WTC11 (cell line): ENCODE measurements at regions not wholly inside any gene's neighbourhood (a gene's known extent, or its start where the extent isn't known, plus 50 kb on each side); places are given as distances from the start of the nearest gene placed in this dataset.

Experiments
- ATAC-seq: fragments of 200-7000 bp; cut with Tn5 transposase; 2 replicates; pipeline ENCODE4 v1.10.0; 2021; ENCODE audit warnings: mild to moderate bottlenecking, moderate library complexity
- CTCF ChIA-PET: fragments of 300-600 bp; sonication (Branson Sonifier 250); formaldehyde crosslinking; loops from one replicate; lab custom pipeline; 2021; ENCODE audit warnings: antibody characterized with exemption; lab: Charles Lee
- POLR2A ChIA-PET: fragments of 350-600 bp; sonication (Branson Sonifier 250); formaldehyde crosslinking; loops from one replicate; lab custom pipeline; 2021; ENCODE audit warnings: antibody characterized with exemption; lab: Charles Lee
- DNase-seq: peaks from one replicate; pipeline ENCODE4 v3.0.0; 2021; ENCODE audit warnings: low spot score
- H3K27ac Mint-ChIP-seq: 2 replicates; pipeline ENCODE4 v1.8.0; 2021; ENCODE audit warnings: mixed read lengths
- H3K27me3 Mint-ChIP-seq: 2 replicates; pipeline ENCODE4 v1.8.0; 2021; ENCODE audit warnings: low read depth, mild to moderate bottlenecking, moderate library complexity, mixed read lengths
- H3K36me3 Mint-ChIP-seq: 2 replicates; pipeline ENCODE4 v1.8.0; 2021; ENCODE audit warnings: mixed read lengths
- H3K4me1 Mint-ChIP-seq: 2 replicates; pipeline ENCODE4 v1.8.0; 2022; ENCODE audit warnings: mixed read lengths
- H3K4me3 Mint-ChIP-seq: 2 replicates; pipeline ENCODE4 v1.8.0; 2021; ENCODE audit warnings: mild to moderate bottlenecking, moderate library complexity, mixed read lengths
- H3K9me3 Mint-ChIP-seq: 2 replicates; pipeline ENCODE4 v1.8.0; 2021; ENCODE audit warnings: mixed read lengths
- CREB1 ChIP-seq: sonication (generic); formaldehyde crosslinking; IDR thresholded peaks from 2 replicates; pipeline ENCODE4 v1.8.0; 2023; ENCODE audit warnings: mild to moderate bottlenecking, missing genetic modification reagents
- FOXK1 ChIP-seq: sonication (generic); formaldehyde crosslinking; IDR thresholded peaks from 2 replicates; pipeline ENCODE4 v1.8.0; 2022; ENCODE audit warnings: mild to moderate bottlenecking, moderate library complexity, missing genetic modification reagents
- GRHL2 ChIP-seq: fragments of 250-450 bp; sonication (Bioruptor Pico); IDR thresholded peaks from 2 replicates; pipeline ENCODE4 v1.8.0; 2022; ENCODE audit warnings: mild to moderate bottlenecking, moderate library complexity; ENCODE audit not compliant: insufficient replicate concordance, severe bottlenecking
- GTF2I ChIP-seq: fragments of 250-450 bp; sonication (Bioruptor Pico); conservative IDR thresholded peaks from 2 replicates; pipeline ENCODE4 v1.4.0; 2021; ENCODE audit warnings: mild to moderate bottlenecking
- HMGA2 ChIP-seq: fragments of 250-450 bp; sonication (Bioruptor Pico); IDR thresholded peaks from 2 replicates; pipeline ENCODE4 v1.4.0; 2021; ENCODE audit warnings: mild to moderate bottlenecking, moderate library complexity
- JAZF1 ChIP-seq: fragments of 250-450 bp; sonication (Bioruptor Pico); IDR thresholded peaks from 2 replicates; pipeline ENCODE4 v1.9.0; 2021; ENCODE audit warnings: moderate library complexity, mild to moderate bottlenecking, inconsistent platforms
- MXD4 ChIP-seq: fragments of 250-450 bp; sonication (Bioruptor Pico); IDR thresholded peaks from 2 replicates; pipeline ENCODE4 v1.8.0; 2021; ENCODE audit warnings: mild to moderate bottlenecking, moderate library complexity, borderline replicate concordance
- NR1H2 ChIP-seq: sonication (generic); formaldehyde crosslinking; IDR thresholded peaks from 2 replicates; pipeline ENCODE4 v1.9.0; 2021; ENCODE audit warnings: mild to moderate bottlenecking, moderate library complexity, missing genetic modification reagents
- NR2C2 ChIP-seq: sonication (generic); formaldehyde crosslinking; IDR thresholded peaks from 2 replicates; pipeline ENCODE4 v1.8.0; 2022; ENCODE audit warnings: mild to moderate bottlenecking, missing genetic modification reagents
- OVOL2 ChIP-seq: fragments of 250-450 bp; sonication (Bioruptor Pico); IDR thresholded peaks from 2 replicates; pipeline ENCODE4 v1.9.0; 2021; ENCODE audit warnings: mild to moderate bottlenecking, borderline replicate concordance
- PRRX2 ChIP-seq: fragments of 250-450 bp; sonication (Bioruptor Pico); IDR thresholded peaks from 2 replicates; pipeline ENCODE4 v1.8.0; 2021; ENCODE audit warnings: mild to moderate bottlenecking
- SMAD4 ChIP-seq: sonication (generic); formaldehyde crosslinking; IDR thresholded peaks from 2 replicates; pipeline ENCODE4 v1.8.0; 2022; ENCODE audit warnings: mild to moderate bottlenecking, missing genetic modification reagents
- SP1 ChIP-seq: sonication (generic); formaldehyde crosslinking; conservative IDR thresholded peaks from 2 replicates; pipeline ENCODE4 v1.8.1; 2022; ENCODE audit warnings: missing genetic modification reagents
- ZNF121 ChIP-seq: sonication (generic); formaldehyde crosslinking; IDR thresholded peaks from 2 replicates; pipeline ENCODE4 v1.8.0; 2023; ENCODE audit warnings: missing genetic modification reagents
- ZNF138 ChIP-seq: sonication (generic); formaldehyde crosslinking; conservative IDR thresholded peaks from 2 replicates; pipeline ENCODE4 v1.8.1; 2022; ENCODE audit warnings: mild to moderate bottlenecking, moderate library complexity, missing genetic modification reagents
- ZNF232 ChIP-seq: sonication (generic); formaldehyde crosslinking; IDR thresholded peaks from 2 replicates; pipeline ENCODE4 v1.8.0; 2022; ENCODE audit warnings: mild to moderate bottlenecking, missing genetic modification reagents
- ZNF263 ChIP-seq: sonication (generic); formaldehyde crosslinking; IDR thresholded peaks from 2 replicates; pipeline ENCODE4 v1.8.1; 2022; ENCODE audit warnings: low read depth, mild to moderate bottlenecking, moderate library complexity, missing genetic modification reagents
- ZNF671 ChIP-seq: fragments of 250-450 bp; sonication (Bioruptor Pico); IDR thresholded peaks from 2 replicates; pipeline ENCODE4 v1.8.0; 2021; ENCODE audit warnings: mild to moderate bottlenecking
- TF ChIP-seq, protein P1 (sequence below): sonication (generic); formaldehyde crosslinking; IDR thresholded peaks from 2 replicates; pipeline ENCODE4 v1.8.1; 2022; ENCODE audit warnings: missing genetic modification reagents, borderline replicate concordance
- TF ChIP-seq, protein P2 (sequence below): sonication (generic); formaldehyde crosslinking; IDR thresholded peaks from 2 replicates; pipeline ENCODE4 v1.8.0; 2023; ENCODE audit warnings: missing genetic modification reagents
- TF ChIP-seq, protein P3 (sequence below): fragments of 200-600 bp; IDR thresholded peaks from 2 replicates; pipeline ENCODE4 v1.8.0; 2022; ENCODE audit warnings: antibody characterized with exemption
- TF ChIP-seq, protein P4 (sequence below): sonication (generic); formaldehyde crosslinking; IDR thresholded peaks from 2 replicates; pipeline ENCODE4 v1.8.1; 2022; ENCODE audit warnings: mild to moderate bottlenecking, moderate library complexity, missing genetic modification reagents
- TF ChIP-seq, protein P5 (sequence below): sonication (generic); formaldehyde crosslinking; IDR thresholded peaks from 2 replicates; pipeline ENCODE4 v1.8.1; 2023; ENCODE audit warnings: mild to moderate bottlenecking, missing genetic modification reagents, borderline replicate concordance
- TF ChIP-seq, protein P6 (sequence below): sonication (generic); formaldehyde crosslinking; IDR thresholded peaks from 2 replicates; pipeline ENCODE4 v1.8.1; 2023; ENCODE audit warnings: mild to moderate bottlenecking, missing genetic modification reagents, moderate library complexity
- TF ChIP-seq, protein P7 (sequence below): sonication (generic); formaldehyde crosslinking; IDR thresholded peaks from 2 replicates; pipeline ENCODE4 v1.8.1; 2023; ENCODE audit warnings: mild to moderate bottlenecking, missing genetic modification reagents, moderate library complexity

DNA sequence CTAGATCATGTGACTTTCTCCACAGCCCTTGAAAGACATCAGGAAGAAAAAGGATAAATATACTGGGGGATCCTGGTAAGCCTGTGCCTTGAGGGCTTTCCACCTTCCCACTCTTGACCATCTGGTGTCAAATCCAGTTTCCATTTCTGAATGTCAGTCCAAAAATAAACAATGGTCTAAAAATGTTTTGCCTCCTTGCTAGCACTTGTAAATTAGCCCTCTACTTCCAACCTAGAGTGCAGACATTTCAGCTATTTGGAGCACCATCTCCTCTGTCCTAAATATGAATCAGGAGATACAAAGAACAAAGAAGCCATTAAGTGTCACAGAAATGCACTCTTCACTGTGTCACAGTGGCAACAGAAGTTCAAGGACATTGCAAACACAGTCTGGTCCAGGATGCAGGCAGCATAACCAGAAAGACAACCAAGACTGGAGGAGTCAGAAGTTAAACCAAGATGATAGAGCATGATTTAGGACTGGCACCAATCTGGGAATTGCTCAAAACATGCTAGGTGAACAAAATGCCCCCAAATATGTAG, 88.1 kb downstream of the CCDC34 start (continued):
- TF ChIP-seq, protein P1, sequence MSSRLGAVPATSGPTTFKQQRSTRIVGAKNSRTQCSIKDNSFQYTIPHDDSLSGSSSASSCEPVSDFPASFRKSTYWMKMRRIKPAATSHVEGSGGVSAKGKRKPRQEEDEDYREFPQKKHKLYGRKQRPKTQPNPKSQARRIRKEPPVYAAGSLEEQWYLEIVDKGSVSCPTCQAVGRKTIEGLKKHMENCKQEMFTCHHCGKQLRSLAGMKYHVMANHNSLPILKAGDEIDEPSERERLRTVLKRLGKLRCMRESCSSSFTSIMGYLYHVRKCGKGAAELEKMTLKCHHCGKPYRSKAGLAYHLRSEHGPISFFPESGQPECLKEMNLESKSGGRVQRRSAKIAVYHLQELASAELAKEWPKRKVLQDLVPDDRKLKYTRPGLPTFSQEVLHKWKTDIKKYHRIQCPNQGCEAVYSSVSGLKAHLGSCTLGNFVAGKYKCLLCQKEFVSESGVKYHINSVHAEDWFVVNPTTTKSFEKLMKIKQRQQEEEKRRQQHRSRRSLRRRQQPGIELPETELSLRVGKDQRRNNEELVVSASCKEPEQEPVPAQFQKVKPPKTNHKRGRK (CRISPR knock-in tag): no peak

DNA sequence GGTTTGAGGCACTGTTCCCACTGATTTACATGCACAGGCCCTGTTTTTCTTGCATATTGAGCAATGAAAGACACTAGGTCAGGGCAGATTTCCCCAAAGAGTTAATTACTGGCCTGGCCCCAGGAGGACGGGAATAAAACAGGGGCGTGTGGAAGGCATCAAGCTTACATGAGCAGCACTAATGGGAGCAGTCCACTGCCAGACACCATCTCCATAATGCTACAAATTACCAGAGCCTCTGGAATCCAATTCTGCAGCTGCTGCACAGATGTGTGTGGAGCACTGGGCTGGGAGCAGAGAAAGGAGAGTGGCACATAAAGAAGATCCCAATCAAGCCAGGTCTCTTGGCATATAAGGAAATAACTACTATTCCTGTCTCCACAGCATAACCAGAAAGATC, 96.9 kb downstream of the CCDC34 start:
- peaks cover 18% of the 10 kb centered on the region for H3K9me3 Mint-ChIP-seq
- DNase-seq (no peak), ATAC-seq (no peak)
- no peaks in the 10 kb centered on the region for H3K36me3 Mint-ChIP-seq
- no peak overlapping the region for H3K27ac Mint-ChIP-seq
- no peak for TF ChIP-seq ZNF138
- TF ChIP-seq SMAD4 (CRISPR knock-in tag): no peak
- TF ChIP-seq, protein P2, sequence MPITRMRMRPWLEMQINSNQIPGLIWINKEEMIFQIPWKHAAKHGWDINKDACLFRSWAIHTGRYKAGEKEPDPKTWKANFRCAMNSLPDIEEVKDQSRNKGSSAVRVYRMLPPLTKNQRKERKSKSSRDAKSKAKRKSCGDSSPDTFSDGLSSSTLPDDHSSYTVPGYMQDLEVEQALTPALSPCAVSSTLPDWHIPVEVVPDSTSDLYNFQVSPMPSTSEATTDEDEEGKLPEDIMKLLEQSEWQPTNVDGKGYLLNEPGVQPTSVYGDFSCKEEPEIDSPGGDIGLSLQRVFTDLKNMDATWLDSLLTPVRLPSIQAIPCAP (CRISPR knock-in tag): no peak
- no peak for TF ChIP-seq JAZF1
- no peak for TF ChIP-seq GRHL2 (CRISPR knock-in tag)
- TF ChIP-seq ZNF232 (CRISPR knock-in tag): no peak
- TF ChIP-seq OVOL2 (CRISPR knock-in tag): no peak
- no peak for TF ChIP-seq MXD4 (CRISPR knock-in tag)
- CTCF ChIA-PET: no interaction called here
- no peak overlapping the region for H3K4me3 Mint-ChIP-seq
- H3K4me1 Mint-ChIP-seq: peaks cover 2% of the 10 kb centered on the region; the same call in 1 of the 2 replicates
- POLR2A ChIA-PET: no interaction called here
- no peaks in the 10 kb centered on the region; the same call in 1 of the 2 replicates for H3K27me3 Mint-ChIP-seq

DNA sequence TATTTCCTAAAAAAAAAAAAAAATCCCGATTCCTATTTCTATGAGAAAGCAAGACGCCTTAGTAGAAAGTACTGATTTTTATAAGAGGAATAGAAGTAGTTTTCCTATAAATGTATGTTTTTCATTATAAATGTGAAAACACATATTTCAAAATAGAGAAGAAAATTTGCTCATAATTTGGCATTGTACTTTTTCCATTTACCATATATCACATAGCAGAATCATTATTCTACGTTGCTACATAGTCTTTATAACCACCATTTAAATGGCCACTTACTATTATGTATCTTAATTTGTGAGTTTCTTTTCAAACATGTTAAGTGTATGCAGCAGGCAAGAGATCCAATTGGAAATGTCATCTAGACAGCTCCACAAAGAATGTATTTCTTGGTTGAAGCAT, 99.0 kb downstream of the CCDC34 start:
- H3K36me3 Mint-ChIP-seq: no peaks in the 10 kb centered on the region
- TF ChIP-seq SMAD4 (CRISPR knock-in tag) (no peak), ZNF671 (CRISPR knock-in tag) (no peak), ZNF121 (CRISPR knock-in tag) (no peak), NR2C2 (CRISPR knock-in tag) (no peak), FOXK1 (no peak), NR1H2 (no peak), CREB1 (CRISPR knock-in tag) (no peak), PRRX2 (no peak), SP1 (CRISPR knock-in tag) (no peak), GTF2I (CRISPR knock-in tag) (no peak), ZNF138 (no peak), HMGA2 (CRISPR knock-in tag) (no peak), ZNF263 (no peak)
- TF ChIP-seq, protein P3, sequence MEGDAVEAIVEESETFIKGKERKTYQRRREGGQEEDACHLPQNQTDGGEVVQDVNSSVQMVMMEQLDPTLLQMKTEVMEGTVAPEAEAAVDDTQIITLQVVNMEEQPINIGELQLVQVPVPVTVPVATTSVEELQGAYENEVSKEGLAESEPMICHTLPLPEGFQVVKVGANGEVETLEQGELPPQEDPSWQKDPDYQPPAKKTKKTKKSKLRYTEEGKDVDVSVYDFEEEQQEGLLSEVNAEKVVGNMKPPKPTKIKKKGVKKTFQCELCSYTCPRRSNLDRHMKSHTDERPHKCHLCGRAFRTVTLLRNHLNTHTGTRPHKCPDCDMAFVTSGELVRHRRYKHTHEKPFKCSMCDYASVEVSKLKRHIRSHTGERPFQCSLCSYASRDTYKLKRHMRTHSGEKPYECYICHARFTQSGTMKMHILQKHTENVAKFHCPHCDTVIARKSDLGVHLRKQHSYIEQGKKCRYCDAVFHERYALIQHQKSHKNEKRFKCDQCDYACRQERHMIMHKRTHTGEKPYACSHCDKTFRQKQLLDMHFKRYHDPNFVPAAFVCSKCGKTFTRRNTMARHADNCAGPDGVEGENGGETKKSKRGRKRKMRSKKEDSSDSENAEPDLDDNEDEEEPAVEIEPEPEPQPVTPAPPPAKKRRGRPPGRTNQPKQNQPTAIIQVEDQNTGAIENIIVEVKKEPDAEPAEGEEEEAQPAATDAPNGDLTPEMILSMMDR: no peak
- TF ChIP-seq, protein P4, sequence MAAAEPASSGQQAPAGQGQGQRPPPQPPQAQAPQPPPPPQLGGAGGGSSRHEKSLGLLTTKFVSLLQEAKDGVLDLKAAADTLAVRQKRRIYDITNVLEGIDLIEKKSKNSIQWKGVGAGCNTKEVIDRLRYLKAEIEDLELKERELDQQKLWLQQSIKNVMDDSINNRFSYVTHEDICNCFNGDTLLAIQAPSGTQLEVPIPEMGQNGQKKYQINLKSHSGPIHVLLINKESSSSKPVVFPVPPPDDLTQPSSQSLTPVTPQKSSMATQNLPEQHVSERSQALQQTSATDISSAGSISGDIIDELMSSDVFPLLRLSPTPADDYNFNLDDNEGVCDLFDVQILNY (CRISPR knock-in tag): no peak
- TF ChIP-seq, protein P5, sequence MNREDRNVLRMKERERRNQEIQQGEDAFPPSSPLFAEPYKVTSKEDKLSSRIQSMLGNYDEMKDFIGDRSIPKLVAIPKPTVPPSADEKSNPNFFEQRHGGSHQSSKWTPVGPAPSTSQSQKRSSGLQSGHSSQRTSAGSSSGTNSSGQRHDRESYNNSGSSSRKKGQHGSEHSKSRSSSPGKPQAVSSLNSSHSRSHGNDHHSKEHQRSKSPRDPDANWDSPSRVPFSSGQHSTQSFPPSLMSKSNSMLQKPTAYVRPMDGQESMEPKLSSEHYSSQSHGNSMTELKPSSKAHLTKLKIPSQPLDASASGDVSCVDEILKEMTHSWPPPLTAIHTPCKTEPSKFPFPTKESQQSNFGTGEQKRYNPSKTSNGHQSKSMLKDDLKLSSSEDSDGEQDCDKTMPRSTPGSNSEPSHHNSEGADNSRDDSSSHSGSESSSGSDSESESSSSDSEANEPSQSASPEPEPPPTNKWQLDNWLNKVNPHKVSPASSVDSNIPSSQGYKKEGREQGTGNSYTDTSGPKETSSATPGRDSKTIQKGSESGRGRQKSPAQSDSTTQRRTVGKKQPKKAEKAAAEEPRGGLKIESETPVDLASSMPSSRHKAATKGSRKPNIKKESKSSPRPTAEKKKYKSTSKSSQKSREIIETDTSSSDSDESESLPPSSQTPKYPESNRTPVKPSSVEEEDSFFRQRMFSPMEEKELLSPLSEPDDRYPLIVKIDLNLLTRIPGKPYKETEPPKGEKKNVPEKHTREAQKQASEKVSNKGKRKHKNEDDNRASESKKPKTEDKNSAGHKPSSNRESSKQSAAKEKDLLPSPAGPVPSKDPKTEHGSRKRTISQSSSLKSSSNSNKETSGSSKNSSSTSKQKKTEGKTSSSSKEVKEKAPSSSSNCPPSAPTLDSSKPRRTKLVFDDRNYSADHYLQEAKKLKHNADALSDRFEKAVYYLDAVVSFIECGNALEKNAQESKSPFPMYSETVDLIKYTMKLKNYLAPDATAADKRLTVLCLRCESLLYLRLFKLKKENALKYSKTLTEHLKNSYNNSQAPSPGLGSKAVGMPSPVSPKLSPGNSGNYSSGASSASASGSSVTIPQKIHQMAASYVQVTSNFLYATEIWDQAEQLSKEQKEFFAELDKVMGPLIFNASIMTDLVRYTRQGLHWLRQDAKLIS (CRISPR knock-in tag): no peak
- TF ChIP-seq, protein P6, sequence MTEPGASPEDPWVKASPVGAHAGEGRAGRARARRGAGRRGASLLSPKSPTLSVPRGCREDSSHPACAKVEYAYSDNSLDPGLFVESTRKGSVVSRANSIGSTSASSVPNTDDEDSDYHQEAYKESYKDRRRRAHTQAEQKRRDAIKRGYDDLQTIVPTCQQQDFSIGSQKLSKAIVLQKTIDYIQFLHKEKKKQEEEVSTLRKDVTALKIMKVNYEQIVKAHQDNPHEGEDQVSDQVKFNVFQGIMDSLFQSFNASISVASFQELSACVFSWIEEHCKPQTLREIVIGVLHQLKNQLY (CRISPR knock-in tag): no peak
- TF ChIP-seq, protein P7, sequence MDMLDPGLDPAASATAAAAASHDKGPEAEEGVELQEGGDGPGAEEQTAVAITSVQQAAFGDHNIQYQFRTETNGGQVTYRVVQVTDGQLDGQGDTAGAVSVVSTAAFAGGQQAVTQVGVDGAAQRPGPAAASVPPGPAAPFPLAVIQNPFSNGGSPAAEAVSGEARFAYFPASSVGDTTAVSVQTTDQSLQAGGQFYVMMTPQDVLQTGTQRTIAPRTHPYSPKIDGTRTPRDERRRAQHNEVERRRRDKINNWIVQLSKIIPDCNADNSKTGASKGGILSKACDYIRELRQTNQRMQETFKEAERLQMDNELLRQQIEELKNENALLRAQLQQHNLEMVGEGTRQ: no peak
- H3K4me3 Mint-ChIP-seq: no peak overlapping the region
- H3K9me3 Mint-ChIP-seq: 0 out of 2 replicates have a peak, but pooled peaks cover 9% of the 10 kb centered on the region
- ChIA-PET CTCF (no interaction called here), POLR2A (no interaction called here)
- no peak overlapping the region for H3K27ac Mint-ChIP-seq
- DNase-seq: no peak
- ATAC-seq: no peak
- H3K27me3 Mint-ChIP-seq: no peaks in the 10 kb centered on the region; the same call in 1 of the 2 replicates
- H3K4me1 Mint-ChIP-seq: peaks cover 4% of the 10 kb centered on the region; the same call in 1 of the 2 replicates
